ENCODE measurements at regions not wholly inside any gene's neighbourhood (a gene's known extent, or its start where the extent isn't known, plus 50 kb on each side); places are given as distances from the start of the nearest gene placed in this dataset.

GRCh38 chr2:74740395-74740740 lies 86.3 kb downstream of the SEMA4F start:
- TF ChIP-seq POLR2A (IDR thresholded peaks at IDR 0.05) (no peak), CTCF (IDR thresholded peaks at IDR 0.05) (no peak)

Data from heart left ventricle (tissue), 13 donors.